ENCODE measurements at regions not wholly inside any gene's neighbourhood (a gene's known extent, or its start where the extent isn't known, plus 50 kb on each side); places are given as distances from the start of the nearest gene placed in this dataset.

DNA sequence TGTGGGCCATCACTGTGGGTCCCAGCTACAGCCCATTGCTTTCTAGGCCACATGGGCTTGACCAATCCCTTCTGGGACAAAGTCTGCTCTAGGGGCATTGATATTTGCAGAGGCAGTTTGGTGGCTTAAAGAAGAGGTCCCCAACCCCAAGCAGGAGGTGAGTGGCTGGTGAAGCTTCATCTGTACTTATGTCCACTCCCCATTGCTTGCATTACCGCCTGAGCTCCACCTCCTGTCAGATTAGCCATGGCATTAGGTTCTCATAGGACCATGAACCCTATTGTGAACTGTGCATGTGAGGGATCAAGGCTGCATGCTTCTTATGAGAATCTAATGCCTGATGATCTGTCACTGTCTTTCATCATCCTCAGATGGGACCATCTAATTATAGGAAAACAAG is 54.4 kb upstream of the CADM1 start:
- Histone ChIP-seq H3K9me2 (no peaks in the 10 kb centered on the region), H3K27me3 (ENCODE audit: insufficient read depth) (no peaks in the 10 kb centered on the region), H3K9me3 (no peaks in the 10 kb centered on the region), H3K4me2 (no peak overlapping the region), H3K4me1 (ENCODE audit: control insufficient read depth in 1 of 2, insufficient read depth in 2 of 2, low read depth in 1 of 2, low read length in 1 of 2) (no peaks in the 10 kb centered on the region; a peak in 1 of 4 replicates), H3K36me3 (replicated peaks in 1 of 2; ENCODE audit: control insufficient read depth in 1 of 2, insufficient read depth in 2 of 2, low read length in 1 of 2) (no peaks in the 10 kb centered on the region), H3K79me2 (ENCODE audit: insufficient read depth) (no peaks in the 10 kb centered on the region), H3K9ac (no peak overlapping the region), H4K20me1 (ENCODE audit: insufficient read depth) (no peaks in the 10 kb centered on the region), H3K4me3 (ENCODE audit: low read depth in 2 of 2, low read length in 1 of 2) (no peak overlapping the region), H2AFZ (ENCODE audit: low read depth) (no peak overlapping the region), H3K27ac (ENCODE audit: low read depth in 2 of 2, low read length in 1 of 2) (no peak overlapping the region), H3F3A (replicated peaks; ENCODE audit: insufficient read depth) (no peaks in the 10 kb centered on the region)
- ChIA-PET CTCF (no interaction called here), POLR2A (interaction anchor here (0.5 to 0.6 kb wide), 2 partner anchors 36 to 310 kb away, joined by 3 read pairs; no protein-coding TSS in a partner anchor)
- DNase-seq, result no peak
- 33% methylated on average over 1 of the region's 1 CpG for whole genome bisulfite sequencing (ENCODE audit: low lambda C conversion rate)
- TF ChIP-seq TAF1 (IDR thresholded peaks at IDR 0.05; ENCODE audit: borderline replicate concordance, low read depth, low read length) (no peak), TEAD4 (IDR thresholded peaks at IDR 0.05; ENCODE audit: borderline replicate concordance, insufficient read depth) (no peak), FOSL2 (IDR thresholded peaks at IDR 0.05; ENCODE audit: borderline replicate concordance, low read depth) (no peak), YY1 (IDR thresholded peaks at IDR 0.05; ENCODE audit: low read depth) (no peak), MEF2A (IDR thresholded peaks at IDR 0.05; ENCODE audit: borderline replicate concordance, low read depth) (no peak), EZH2phosphoT487 (IDR thresholded peaks at IDR 0.05; ENCODE audit: borderline replicate concordance, low read depth) (no peak), NFIC (IDR thresholded peaks at IDR 0.05; ENCODE audit: borderline replicate concordance) (no peak), RFX5 (IDR thresholded peaks at IDR 0.05; ENCODE audit: low read length) (no peak)

DNA sequence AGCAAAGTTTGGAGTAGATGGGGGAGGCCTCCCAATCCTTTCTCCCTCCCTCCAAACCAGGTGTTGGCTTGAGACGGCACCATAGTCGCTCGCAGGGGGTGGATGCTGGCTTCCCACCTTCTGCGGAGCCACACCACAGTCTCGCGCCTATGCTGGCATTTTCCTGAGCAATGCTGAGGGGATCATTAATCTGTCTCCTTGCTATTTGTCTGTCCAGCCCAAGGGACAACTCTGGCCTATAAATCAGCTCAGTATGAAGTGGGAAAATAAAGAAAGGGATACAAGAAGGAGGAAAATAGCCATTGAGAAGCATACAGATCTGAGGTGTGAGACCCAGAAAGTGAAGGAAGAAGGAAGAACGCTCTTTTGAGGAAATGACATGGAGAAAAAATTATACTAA is 53.5 kb upstream of the CADM1 start:
- no peaks in the 10 kb centered on the region for H3K79me2 ChIP-seq (ENCODE audit: insufficient read depth)
- H3K4me3 ChIP-seq (ENCODE audit: low read depth in 2 of 2, low read length in 1 of 2), result no peak overlapping the region
- H3K9me3 ChIP-seq, result no peaks in the 10 kb centered on the region
- H3K4me1 ChIP-seq (ENCODE audit: control insufficient read depth in 1 of 2, insufficient read depth in 2 of 2, low read depth in 1 of 2, low read length in 1 of 2), result no peaks in the 10 kb centered on the region; a peak in 1 of 4 replicates
- no peak overlapping the region for H3K27ac ChIP-seq (ENCODE audit: low read depth in 2 of 2, low read length in 1 of 2)
- TF ChIP-seq NFIC (IDR thresholded peaks at IDR 0.05; ENCODE audit: borderline replicate concordance) (no peak), FOXM1 (IDR thresholded peaks at IDR 0.05; ENCODE audit: low read depth) (no peak), TEAD4 (IDR thresholded peaks at IDR 0.05; ENCODE audit: borderline replicate concordance, insufficient read depth) (no peak), RCOR1 (IDR thresholded peaks at IDR 0.05; ENCODE audit: low read length) (no peak), POLR2AphosphoS5 (IDR thresholded peaks at IDR 0.05; ENCODE audit: low read depth, low read length) (no peak), GATA2 (CRISPR knock-in tag; IDR thresholded peaks at IDR 0.05) (no peak), NRF1 (IDR thresholded peaks at IDR 0.05; ENCODE audit: low read depth, low read length) (no peak), YY1 (IDR thresholded peaks at IDR 0.05; ENCODE audit: low read depth) (no peak), MEF2A (IDR thresholded peaks at IDR 0.05; ENCODE audit: borderline replicate concordance, low read depth) (no peak), SIN3A (IDR thresholded peaks at IDR 0.05; ENCODE audit: borderline replicate concordance, low read depth, low read length) (no peak), EP300 (IDR thresholded peaks at IDR 0.05; ENCODE audit: borderline replicate concordance in 1 of 2, low read depth in 1 of 2, low read length in 1 of 2) (no peak), FOXJ3 (CRISPR knock-in tag; IDR thresholded peaks at IDR 0.05) (no peak), CHD2 (IDR thresholded peaks at IDR 0.05; ENCODE audit: low read length, partially characterized antibody) (no peak), MXI1 (IDR thresholded peaks at IDR 0.05; ENCODE audit: low read depth, low read length) (no peak), RFX5 (IDR thresholded peaks at IDR 0.05; ENCODE audit: low read length) (no peak)
- TF ChIP-seq, protein P1, sequence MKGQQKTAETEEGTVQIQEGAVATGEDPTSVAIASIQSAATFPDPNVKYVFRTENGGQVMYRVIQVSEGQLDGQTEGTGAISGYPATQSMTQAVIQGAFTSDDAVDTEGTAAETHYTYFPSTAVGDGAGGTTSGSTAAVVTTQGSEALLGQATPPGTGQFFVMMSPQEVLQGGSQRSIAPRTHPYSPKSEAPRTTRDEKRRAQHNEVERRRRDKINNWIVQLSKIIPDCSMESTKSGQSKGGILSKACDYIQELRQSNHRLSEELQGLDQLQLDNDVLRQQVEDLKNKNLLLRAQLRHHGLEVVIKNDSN (IDR thresholded peaks at IDR 0.05; ENCODE audit: borderline replicate concordance, low read depth), result no peak
- TF ChIP-seq, protein P2, sequence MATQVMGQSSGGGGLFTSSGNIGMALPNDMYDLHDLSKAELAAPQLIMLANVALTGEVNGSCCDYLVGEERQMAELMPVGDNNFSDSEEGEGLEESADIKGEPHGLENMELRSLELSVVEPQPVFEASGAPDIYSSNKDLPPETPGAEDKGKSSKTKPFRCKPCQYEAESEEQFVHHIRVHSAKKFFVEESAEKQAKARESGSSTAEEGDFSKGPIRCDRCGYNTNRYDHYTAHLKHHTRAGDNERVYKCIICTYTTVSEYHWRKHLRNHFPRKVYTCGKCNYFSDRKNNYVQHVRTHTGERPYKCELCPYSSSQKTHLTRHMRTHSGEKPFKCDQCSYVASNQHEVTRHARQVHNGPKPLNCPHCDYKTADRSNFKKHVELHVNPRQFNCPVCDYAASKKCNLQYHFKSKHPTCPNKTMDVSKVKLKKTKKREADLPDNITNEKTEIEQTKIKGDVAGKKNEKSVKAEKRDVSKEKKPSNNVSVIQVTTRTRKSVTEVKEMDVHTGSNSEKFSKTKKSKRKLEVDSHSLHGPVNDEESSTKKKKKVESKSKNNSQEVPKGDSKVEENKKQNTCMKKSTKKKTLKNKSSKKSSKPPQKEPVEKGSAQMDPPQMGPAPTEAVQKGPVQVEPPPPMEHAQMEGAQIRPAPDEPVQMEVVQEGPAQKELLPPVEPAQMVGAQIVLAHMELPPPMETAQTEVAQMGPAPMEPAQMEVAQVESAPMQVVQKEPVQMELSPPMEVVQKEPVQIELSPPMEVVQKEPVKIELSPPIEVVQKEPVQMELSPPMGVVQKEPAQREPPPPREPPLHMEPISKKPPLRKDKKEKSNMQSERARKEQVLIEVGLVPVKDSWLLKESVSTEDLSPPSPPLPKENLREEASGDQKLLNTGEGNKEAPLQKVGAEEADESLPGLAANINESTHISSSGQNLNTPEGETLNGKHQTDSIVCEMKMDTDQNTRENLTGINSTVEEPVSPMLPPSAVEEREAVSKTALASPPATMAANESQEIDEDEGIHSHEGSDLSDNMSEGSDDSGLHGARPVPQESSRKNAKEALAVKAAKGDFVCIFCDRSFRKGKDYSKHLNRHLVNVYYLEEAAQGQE (IDR thresholded peaks at IDR 0.05; ENCODE audit: low read depth, low read length), result no peak
- TF ChIP-seq, protein P3, sequence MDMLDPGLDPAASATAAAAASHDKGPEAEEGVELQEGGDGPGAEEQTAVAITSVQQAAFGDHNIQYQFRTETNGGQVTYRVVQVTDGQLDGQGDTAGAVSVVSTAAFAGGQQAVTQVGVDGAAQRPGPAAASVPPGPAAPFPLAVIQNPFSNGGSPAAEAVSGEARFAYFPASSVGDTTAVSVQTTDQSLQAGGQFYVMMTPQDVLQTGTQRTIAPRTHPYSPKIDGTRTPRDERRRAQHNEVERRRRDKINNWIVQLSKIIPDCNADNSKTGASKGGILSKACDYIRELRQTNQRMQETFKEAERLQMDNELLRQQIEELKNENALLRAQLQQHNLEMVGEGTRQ (IDR thresholded peaks at IDR 0.05; ENCODE audit: borderline replicate concordance, low read depth, low read length), result no peak
- TF ChIP-seq, protein P4, sequence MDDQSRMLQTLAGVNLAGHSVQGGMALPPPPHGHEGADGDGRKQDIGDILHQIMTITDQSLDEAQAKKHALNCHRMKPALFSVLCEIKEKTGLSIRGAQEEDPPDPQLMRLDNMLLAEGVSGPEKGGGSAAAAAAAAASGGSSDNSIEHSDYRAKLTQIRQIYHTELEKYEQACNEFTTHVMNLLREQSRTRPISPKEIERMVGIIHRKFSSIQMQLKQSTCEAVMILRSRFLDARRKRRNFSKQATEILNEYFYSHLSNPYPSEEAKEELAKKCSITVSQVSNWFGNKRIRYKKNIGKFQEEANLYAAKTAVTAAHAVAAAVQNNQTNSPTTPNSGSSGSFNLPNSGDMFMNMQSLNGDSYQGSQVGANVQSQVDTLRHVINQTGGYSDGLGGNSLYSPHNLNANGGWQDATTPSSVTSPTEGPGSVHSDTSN (IDR thresholded peaks at IDR 0.05), result no peak
- H3K9ac ChIP-seq, result no peak overlapping the region
- no peaks in the 10 kb centered on the region for H3K36me3 ChIP-seq (replicated peaks in 1 of 2; ENCODE audit: control insufficient read depth in 1 of 2, insufficient read depth in 2 of 2, low read length in 1 of 2)
- 70% methylated on average over 7 of the region's 7 CpGs for WGBS (ENCODE audit: low lambda C conversion rate)
- no peaks in the 10 kb centered on the region for H4K20me1 ChIP-seq (ENCODE audit: insufficient read depth)
- ChIA-PET CTCF (no interaction called here), POLR2A (interaction anchor here (0.6 kb wide), 1 partner anchor 311 kb away, joined by 3 read pairs; no protein-coding TSS in a partner anchor)
- no peak for DNase-seq
- no peaks in the 10 kb centered on the region for H3F3A ChIP-seq (replicated peaks; ENCODE audit: insufficient read depth)
- no peak overlapping the region for H2AFZ ChIP-seq (ENCODE audit: low read depth)
- no peak overlapping the region for H3K4me2 ChIP-seq
- H3K9me2 ChIP-seq, result no peaks in the 10 kb centered on the region
- H3K27me3 ChIP-seq (ENCODE audit: insufficient read depth), result no peaks in the 10 kb centered on the region

Data from SK-N-SH (cell line).